AG04450 (cell line): ENCODE measurements at regions not wholly inside any gene's neighbourhood (a gene's known extent, or its start where the extent isn't known, plus 50 kb on each side); places are given as distances from the start of the nearest gene placed in this dataset.

Experiments used
- CTCF ChIA-PET: fragments of 300-600, 350-600 bp; formaldehyde crosslinking; extraction: SDS; loops from one replicate; lab custom pipeline; 2022; ENCODE audit warnings: antibody characterized with exemption, inconsistent platforms; lab: Charles Lee
- POLR2A ChIA-PET: fragments of 350-600 bp; formaldehyde crosslinking; extraction: SDS; loops from one replicate; lab custom pipeline; 2021; ENCODE audit warnings: antibody characterized with exemption, inconsistent platforms; lab: Yijun Ruan, JAX
- DNase-seq: peaks from one replicate; pipeline ENCODE4 v3.0.0-alpha.2; 2011; ENCODE audit warnings: low read depth, low spot score
- H3K27ac ChIP-seq: one replicate; pipeline ENCODE4 v1.5.1; 2012; ENCODE audit warnings: low read depth, low read length, control low read depth
- H3K27me3 ChIP-seq: one replicate; pipeline ENCODE4 v1.6.0; 2012; ENCODE audit warnings: low read length; ENCODE audit not compliant: control insufficient read depth, insufficient read depth
- H3K4me3 ChIP-seq: 2 replicates; pipeline ENCODE4 v1.5.1; 2011; ENCODE audit warnings: mild to moderate bottlenecking, low read depth, low read length, control low read depth
- H3K9me3 ChIP-seq: 2 replicates; pipeline ENCODE4 v1.5.1; 2012; ENCODE audit warnings: low read length; ENCODE audit not compliant: control insufficient read depth, insufficient read depth
- TF ChIP-seq, protein P1 (sequence below): IDR thresholded peaks from 2 replicates; pipeline ENCODE4 v1.5.1; 2011; ENCODE audit warnings: low read depth, low read length, control low read depth, inconsistent platforms

DNA sequence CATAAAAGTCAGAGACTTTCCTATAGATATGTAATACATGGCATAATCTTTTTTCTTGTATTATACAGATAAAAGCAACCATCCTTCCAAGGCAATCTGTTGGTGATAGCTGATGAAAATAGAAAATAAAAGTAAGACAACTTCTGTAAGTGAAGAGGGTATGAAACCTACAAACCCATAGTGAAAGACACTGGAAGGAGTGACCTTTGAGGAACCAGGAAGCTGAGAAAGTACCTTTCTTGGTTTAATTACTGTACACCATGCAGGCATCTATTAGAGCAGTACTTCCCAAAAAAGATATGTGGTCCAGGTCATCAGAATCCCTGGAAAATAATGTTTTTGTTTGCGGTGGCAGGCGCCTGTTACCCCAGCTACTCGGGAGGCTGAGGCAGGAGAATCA is 906.6 kb upstream of the KLHL29 start:
- Histone ChIP-seq H3K27me3 (no peaks in the 10 kb centered on the region), H3K27ac (no peak overlapping the region), H3K9me3 (no peaks in the 10 kb centered on the region; the same call in 1 of the 2 replicates), H3K4me3 (no peak overlapping the region)
- TF ChIP-seq, protein P1, sequence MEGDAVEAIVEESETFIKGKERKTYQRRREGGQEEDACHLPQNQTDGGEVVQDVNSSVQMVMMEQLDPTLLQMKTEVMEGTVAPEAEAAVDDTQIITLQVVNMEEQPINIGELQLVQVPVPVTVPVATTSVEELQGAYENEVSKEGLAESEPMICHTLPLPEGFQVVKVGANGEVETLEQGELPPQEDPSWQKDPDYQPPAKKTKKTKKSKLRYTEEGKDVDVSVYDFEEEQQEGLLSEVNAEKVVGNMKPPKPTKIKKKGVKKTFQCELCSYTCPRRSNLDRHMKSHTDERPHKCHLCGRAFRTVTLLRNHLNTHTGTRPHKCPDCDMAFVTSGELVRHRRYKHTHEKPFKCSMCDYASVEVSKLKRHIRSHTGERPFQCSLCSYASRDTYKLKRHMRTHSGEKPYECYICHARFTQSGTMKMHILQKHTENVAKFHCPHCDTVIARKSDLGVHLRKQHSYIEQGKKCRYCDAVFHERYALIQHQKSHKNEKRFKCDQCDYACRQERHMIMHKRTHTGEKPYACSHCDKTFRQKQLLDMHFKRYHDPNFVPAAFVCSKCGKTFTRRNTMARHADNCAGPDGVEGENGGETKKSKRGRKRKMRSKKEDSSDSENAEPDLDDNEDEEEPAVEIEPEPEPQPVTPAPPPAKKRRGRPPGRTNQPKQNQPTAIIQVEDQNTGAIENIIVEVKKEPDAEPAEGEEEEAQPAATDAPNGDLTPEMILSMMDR: no peak
- POLR2A ChIA-PET: no interaction called here
- CTCF ChIA-PET: no interaction called here
- DNase-seq: no peak

DNA sequence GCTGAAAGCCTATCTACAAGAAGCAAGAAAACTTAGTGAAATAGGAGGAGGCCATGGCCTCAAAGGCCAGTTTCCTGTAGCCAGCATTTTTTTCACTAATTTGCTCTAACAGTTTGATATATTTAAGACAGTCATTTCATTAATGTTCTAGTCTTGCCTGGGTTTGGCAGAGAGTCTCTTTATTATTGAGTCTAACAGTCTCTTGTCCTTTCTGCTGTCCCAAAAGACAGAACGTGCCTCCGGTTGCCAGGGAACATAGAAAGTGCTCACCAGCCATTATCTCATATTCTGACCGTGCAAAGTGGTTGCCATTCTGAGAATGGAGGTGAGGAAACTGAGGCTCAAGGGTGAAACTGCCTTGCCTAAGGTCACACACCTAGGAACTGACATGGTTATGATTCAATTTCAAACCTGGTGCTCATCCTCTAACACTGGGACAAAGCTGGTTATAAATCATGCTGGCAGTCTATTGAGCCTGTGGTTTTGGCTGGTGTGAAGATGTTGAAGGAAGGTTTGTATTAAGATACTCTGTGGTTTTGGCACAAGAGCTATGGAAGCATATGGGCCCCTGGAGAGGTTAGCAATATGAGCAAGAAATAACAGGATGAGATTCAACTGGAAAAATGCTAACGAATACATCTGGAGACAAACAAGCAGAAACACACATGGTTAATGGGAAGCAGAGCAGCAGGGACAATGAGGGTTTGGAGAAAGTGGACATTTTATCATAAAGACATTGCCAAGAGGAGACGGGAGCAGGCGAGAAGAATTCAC is 903.3 kb upstream of the KLHL29 start:
- CTCF ChIA-PET: no interaction called here
- Histone ChIP-seq H3K9me3 (peaks cover 4% of the 10 kb centered on the region; the same call in 1 of the 2 replicates), H3K27ac (no peak overlapping the region), H3K27me3 (no peaks in the 10 kb centered on the region), H3K4me3 (no peak overlapping the region)
- POLR2A ChIA-PET: no interaction called here
- TF ChIP-seq, protein P1: no peak
- DNase-seq: no peak

DNA sequence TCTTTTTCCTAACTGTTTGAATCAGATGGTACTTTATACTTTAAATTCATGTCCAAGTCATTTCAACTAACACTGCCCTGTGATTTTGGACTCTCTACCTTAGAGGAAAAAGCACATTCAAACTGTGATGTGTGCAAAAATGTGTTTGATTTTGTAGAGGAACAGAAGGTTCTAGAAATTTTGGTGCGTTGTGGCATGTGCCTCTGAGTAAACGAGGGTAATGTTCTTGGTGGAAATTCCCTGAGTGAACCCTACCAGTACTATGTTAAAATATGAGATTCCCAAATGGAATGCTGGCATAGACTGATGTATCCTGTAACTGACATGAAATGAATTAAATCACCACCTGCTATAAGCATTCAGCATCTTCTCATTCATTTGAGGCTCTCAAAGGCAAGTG is 901.9 kb upstream of the KLHL29 start:
- DNase-seq: no peak
- CTCF ChIA-PET: no interaction called here
- Histone ChIP-seq H3K4me3 (no peak overlapping the region), H3K27me3 (no peaks in the 10 kb centered on the region), H3K9me3 (peaks cover 4% of the 10 kb centered on the region; the same call in 1 of the 2 replicates), H3K27ac (no peak overlapping the region)
- POLR2A ChIA-PET: no interaction called here
- TF ChIP-seq, protein P1: no peak

DNA sequence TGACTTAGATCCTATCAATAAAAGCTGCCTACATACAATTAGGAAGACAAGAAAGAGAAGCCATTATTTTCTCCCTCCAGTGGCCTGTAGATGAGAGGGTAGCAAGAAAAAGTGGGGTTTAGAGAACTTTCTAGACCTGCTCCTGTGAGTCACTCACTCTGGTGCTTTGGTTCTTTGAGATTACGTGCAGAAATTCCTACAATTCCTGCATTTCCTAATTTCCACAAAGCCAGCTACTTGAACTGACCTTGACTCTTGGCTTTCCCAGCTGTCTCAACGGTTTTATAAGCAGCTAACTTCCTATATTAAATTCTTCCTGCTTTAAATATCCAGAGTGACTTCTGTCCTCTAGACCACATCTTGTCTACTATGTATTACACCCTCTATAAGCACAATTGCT is 899.5 kb upstream of the KLHL29 start:
- CTCF ChIA-PET: no interaction called here
- Histone ChIP-seq H3K27me3 (no peaks in the 10 kb centered on the region), H3K9me3 (peaks cover 7% of the 10 kb centered on the region; the same call in 1 of the 2 replicates), H3K4me3 (no peak overlapping the region), H3K27ac (no peak overlapping the region)
- TF ChIP-seq, protein P1: no peak
- no peak for DNase-seq
- POLR2A ChIA-PET: no interaction called here

DNA sequence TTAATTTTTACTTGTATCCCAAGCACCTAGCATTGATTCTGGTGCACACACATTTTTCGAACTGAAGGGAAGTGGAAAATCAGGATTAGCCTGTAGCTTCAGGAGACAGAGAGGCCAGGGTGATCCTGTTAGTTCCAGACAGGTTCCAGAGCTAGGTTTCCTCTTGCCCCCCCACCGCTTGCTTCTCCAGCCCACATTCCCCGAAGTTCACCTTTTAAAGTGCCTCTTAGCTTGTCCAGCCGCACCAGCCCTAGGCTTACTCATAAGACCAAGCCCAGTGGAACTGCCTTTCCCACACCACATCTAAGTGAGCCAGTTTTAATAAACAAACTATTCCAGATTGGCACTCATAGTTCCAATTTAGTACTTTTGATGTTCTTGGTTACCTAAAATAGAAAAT is 898.6 kb upstream of the KLHL29 start:
- TF ChIP-seq, protein P1: no peak
- ChIA-PET POLR2A (no interaction called here), CTCF (no interaction called here)

More for the DNA sequence above, 898.6 kb upstream of the KLHL29 start:
- no peaks in the 10 kb centered on the region for H3K27me3 ChIP-seq
- no peak overlapping the region for H3K4me3 ChIP-seq
- no peak overlapping the region for H3K27ac ChIP-seq
- H3K9me3 ChIP-seq: peaks cover 7% of the 10 kb centered on the region; the same call in 1 of the 2 replicates
- DNase-seq: no peak
